HG02588 (cell line): ENCODE measurements at regions not wholly inside any gene's neighbourhood (a gene's known extent, or its start where the extent isn't known, plus 50 kb on each side); places are given as distances from the start of the nearest gene placed in this dataset.

ENCODE experiments used
- ATAC-seq: cut with Tn5 transposase; IDR thresholded peaks from one replicate; pipeline ENCODE4 v1.9.1; 2021; ENCODE audit warnings: mild to moderate bottlenecking, moderate library complexity; ENCODE audit not compliant: unreplicated experiment

- ATAC-seq: no peak
These were observed 56.7 kb upstream of the PCSK5 start for GRCh38 chr9:75833778-75834177.

- no peak for ATAC-seq
These were observed 55.6 kb upstream of the PCSK5 start for GRCh38 chr9:75834878-75835277.
